DMS153 treated with DMSO at 0.1 percent for 48 hours (cell line): ENCODE measurements at regions not wholly inside any gene's neighbourhood (a gene's known extent, or its start where the extent isn't known, plus 50 kb on each side); places are given as distances from the start of the nearest gene placed in this dataset.

Source experiments
- DNase-seq: peaks from one replicate; lab custom pipeline; 2025; ENCODE audit not compliant: unreplicated experiment; lab: John Stamatoyannopoulos, UW

DNA sequence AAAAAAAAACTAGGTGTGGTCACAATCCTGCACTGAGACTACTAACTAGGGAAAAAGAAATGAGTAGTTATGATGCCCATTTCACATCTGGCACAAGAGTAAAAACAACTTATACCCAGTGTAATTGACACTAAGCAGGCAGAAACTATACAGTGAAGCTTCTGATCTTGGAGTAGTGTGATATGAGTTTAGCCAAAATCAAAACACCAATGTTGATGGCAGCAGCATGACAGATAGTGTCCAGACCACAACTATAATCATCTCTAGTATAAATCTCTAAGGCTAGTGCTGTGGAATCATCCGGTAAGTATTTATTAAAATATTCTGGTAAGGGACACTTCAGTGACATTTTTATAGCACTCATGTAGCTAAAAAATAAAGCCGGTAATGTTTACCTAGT, 108.5 kb upstream of the EPHA6 start:
- DNase-seq = no peak

DNA sequence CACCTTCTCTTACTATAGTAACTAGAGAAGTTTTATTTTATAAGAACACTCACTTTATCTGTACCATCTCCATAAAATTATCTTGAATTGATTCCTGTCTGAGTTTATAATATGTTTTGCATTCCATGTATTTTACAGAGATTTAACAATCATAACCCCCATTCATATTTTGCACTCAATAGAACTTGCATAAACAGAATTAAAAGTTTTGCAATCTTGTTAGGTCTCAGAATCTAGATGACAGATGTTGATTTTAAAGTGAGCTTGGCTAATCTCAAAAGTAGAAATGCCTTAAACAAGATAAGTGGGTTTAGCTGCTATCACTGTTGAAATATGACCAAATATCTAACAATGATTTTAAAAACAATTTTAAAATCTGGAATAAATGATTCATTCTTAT, 107.9 kb upstream of the EPHA6 start:
- DNase-seq = no peak

DNA sequence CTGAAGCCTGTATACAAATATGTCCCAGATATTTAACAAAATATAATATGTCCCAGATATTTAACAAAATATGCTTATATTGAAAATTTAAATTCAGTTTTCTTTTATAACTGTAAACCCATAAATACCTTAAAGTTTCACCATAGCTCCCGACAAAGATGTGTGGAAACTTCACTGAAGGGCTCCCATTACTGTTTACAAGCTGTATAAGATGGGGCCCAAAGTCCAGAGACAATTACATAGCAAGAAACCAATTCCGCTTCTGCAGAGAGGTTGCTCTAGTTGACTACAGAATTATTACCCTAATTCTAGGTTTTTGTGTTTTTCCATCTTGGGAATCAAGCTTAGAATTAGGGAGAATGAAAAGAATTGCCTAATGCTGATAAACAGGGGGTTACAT, 102.6 kb upstream of the EPHA6 start:
- no peak for DNase-seq

DNA sequence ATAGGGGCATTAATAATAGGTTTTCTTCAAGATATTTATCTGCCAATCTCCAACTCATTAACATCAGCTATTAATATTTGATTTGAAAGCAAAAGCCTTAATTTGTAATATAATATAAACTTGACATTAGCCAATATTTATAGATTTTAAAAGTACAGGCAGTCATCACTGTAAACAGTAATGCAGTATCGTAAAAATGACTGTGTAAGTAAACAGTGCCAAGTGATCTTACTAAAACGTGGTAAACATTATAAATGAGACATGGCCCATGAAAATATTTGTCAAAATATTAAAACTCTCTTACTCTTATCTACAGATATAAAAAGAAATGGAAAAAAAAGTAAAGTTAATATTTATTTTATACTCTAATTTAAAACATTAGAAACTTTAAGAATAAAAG, 101.6 kb upstream of the EPHA6 start:
- DNase-seq = no peak

DNA sequence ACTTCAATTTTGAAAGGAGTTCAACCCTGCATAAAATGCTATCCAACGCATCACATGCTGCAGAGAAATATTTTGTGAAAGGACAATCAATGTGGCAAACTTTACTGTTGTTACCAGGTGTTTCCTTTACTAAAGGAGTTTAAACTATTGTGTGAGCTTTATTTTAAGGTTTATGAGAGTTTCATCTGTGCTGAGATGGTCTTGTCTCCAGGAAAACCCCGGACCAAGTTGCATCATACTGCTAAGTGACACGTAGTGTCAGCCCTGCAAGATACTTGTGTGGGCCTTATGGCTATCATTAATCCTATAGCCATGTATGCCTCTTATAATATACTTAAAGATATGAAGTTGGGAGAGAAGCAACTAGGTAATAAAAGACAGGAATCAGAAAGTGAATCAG, 94.5 kb upstream of the EPHA6 start:
- DNase-seq = no peak

DNA sequence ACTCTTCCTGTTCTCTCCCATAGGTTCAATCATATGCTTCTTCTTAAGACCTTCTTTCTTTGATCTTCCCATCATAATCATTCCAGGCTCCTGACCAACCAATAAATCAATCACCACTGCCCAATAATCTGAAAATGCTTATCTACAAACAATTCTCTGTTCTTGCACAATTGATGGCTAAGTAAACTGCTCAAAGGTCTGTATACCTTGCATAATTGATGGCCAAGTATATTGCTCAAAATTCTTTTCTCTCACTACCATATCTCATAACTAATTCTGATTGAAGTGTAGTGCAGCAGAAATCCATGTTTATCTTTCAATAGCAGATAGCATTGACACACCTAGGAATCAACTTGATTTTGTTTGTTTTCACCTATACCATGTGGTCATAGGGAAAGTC, 83.4 kb upstream of the EPHA6 start:
- no peak for DNase-seq

DNA sequence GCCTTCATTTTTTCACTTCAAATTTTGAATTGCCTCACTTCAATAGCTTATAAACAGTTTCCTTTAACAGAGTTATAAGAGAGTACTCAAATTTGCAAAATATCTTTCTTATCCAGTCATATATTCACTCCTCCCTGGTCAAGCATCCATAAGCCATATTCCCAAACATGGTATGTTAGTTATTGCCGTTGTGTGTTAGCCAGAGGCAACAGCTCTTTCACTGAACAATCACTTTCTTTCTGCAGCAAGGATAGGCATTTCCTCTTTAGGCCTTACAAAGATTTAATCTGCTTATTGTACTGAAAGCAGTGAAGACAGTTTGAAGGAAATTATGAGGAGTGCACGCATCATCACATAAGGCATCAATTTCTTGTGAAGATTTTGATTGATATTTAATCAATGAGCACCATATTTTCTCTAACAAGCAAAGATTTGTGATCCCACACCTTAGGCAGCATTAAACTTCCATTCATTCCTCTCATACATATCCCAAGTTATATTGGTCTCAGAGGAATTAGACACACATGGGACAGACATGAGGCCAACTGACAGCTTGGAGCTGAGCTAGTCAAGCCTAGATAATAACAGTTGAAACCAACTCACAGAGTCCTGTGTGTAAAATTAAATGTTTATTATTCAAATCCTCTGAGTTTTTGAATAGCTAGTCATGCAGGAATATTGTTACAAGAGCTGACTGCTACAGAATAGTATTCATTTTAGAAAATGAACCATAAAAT, 80.0 kb upstream of the EPHA6 start:
- DNase-seq = no peak

DNA sequence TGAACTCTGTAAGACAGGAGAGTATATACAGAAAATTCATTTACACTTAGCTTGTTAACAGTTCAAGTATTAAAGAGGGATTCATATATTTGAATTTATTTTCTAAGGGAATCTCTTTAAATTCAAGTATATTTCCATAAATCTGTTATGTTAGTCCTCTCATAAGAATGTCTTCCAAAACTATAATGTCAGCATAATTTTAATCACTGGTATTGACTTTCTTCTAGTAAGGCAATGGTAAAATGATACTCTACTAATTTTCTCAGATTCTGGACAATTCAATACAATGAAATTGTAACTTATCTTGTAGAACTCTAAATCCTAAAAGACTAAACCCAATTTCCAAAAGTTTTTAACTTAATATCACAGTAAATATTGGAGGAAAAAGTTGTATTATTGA, 66.3 kb upstream of the EPHA6 start:
- DNase-seq = no peak

DNA sequence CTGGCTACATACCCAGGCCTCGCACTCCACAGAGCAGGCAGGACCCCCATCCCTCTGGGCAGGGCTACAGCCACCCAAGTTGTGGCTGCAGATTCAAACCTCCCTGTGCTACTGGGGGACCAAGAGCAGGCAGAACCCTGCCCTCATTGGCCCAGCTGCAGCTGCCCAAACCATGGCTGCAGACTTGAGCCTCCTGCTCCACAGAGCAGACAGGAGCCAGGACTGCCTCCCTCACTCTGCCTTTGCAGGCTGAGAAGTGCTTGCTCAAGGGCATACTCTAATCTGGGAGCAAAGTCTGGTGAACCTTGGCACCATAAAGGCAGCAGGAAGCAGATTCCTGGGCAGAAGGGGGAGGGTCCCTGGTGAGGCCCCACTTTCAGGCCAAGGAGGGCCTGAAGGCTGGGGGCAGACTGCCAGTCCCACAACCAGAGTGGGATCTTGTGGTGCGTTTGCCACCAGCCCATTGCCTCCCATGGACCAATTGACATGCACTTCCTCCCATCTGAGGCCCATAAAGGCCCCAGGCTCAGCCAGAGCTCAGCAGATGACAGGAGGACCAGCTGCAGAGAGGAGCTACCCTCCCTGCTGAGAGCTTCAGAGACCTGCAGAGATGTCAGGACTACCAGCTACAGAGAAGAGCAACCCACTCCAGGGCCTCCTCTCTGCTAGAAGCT, 64.2 kb upstream of the EPHA6 start:
- no peak for DNase-seq

DNA sequence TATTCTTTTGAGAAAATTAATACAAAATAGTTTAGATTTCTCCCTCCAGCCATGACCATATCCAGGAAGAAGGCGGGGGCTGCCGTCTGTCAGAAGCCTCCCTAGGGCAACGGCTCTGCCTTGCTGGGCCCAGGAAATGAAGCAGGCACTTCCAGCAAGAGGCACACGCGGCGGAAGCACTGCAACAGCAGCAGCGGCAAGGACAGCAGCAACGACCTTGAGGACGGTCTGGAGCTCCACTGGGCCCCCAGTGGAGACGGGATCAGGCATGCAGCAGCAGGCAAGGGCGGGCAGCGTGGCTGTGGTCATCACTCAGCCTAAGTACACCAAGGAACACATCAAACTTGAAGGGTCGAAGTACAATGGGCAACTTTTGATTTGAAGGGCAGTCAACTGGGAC, 61.3 kb upstream of the EPHA6 start:
- no peak for DNase-seq

DNA sequence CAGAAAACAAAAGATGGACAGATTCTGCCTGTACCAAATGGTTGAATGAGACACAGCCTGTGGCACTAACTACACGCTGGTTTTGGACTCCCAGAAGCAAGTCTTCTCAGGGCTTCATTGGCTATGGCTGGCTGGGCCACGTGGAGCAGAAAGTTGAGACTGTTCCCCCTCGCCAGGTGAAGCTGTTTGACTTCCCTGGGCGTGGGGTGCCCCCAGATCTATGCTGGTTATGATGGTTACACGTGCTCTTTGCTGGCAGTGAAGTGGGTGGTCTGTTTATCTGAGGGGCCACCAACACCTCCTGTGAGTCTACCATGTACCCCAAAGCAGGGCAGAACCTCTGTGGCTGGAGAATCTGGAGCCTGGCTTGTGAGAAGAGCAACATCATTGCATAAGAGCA, 60.3 kb upstream of the EPHA6 start:
- DNase-seq = no peak

DNA sequence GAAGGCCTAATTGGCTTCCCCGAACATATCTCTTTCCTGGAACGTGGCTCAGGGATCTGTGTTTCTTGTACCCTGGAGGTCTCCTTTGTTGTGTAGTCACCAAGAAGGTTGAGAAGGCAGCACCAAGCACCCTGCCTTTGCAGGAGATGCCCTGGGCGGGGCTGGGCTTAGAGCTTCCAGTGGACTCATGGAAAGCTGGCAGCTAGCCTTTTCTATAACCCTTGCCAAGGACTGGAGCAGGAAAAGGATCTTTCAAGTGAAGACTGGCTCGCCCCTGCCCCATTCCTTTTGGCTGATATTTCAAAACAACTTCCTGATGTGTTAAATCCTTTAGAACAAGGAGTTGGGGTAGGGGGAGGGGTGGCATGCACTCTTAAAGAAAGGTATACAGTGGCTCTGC, 58.9 kb upstream of the EPHA6 start:
- DNase-seq = no peak

DNA sequence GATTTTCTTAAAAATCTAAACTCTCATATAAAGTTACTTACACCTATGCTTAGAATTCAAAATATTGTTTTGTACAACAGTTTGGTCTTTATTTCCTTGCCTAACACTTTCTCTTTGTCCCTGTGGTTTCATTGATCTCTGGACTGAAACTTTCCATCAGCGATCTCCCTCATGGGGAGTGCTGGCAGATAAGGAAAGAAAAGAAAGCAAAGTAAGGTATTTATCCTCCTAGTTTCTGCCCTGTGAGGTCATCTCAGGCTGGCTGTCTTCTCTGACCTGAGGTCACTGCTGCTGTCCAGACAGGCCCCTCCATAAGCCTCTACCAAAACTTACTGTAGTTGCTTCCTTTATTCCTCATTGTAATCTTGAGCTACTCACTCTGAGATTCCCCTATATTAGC, 57.9 kb upstream of the EPHA6 start:
- no peak for DNase-seq

DNA sequence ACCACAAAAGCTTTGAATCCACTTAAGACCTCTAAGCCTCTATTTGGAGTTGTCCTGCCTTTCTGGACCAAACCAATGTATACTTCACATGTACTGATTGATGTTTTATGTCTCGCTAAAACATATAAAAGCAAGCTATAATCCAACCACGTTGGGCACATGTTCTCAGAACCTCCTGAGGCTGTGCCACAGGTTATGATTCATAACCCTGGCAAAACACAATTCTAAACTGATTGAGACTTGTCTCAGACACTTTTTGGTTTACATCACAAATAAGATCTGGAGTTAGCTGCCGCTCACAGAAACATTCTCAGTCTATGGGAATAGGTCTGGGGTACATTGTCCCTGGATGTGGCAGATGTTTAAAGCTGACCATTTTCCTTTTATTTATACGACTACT, 53.4 kb upstream of the EPHA6 start:
- DNase-seq = no peak
